Thyroid gland (tissue), 4 donors: ENCODE measurements at regions not wholly inside any gene's neighbourhood (a gene's known extent, or its start where the extent isn't known, plus 50 kb on each side); places are given as distances from the start of the nearest gene placed in this dataset.
"Not testable (repeated sequence)": the region's sequence is repeated elsewhere in the genome, so short reads cannot be mapped to it uniquely, and the experiment has no call there.

Experiments
- DNase-seq, 2 donors: peaks; one replicate each; pipeline ENCODE4 v3.0.0-alpha.2; 2019
- H3K27ac ChIP-seq, 3 donors: fragments of 200-600 bp; sonication (generic); 1 replicate in 2 of 3; 2 replicates in 1 of 3; pipeline ENCODE4 v1.5.1; 2016 to 2019; ENCODE audit warnings: mild to moderate bottlenecking in 1 of 3, moderate library complexity in 1 of 3
- H3K27me3 ChIP-seq: fragments of 200-600 bp; sonication (generic); one replicate; pipeline ENCODE4 v1.5.1; 2019
- H3K36me3 ChIP-seq, 2 donors: fragments of 200-600 bp; sonication (generic); one replicate each; pipeline ENCODE4 v1.5.1; 2016 to 2019
- H3K4me1 ChIP-seq, 2 donors: fragments of 200-600 bp; sonication (generic); one replicate each; pipeline ENCODE4 v1.5.1; 2017 to 2019
- H3K4me3 ChIP-seq, 3 donors: fragments of 200-600 bp; sonication (generic); replicated peaks in 1 of 3; 1 replicate in 2 of 3; 2 replicates in 1 of 3; pipeline ENCODE4 v1.5.1; 2016; ENCODE audit warnings: mild to moderate bottlenecking in 1 of 3
- H3K9me3 ChIP-seq: fragments of 200-600 bp; sonication (generic); one replicate; pipeline ENCODE4 v1.5.1; 2017
- CTCF ChIP-seq, 6 experiments: fragments of 200-600 bp in 3 of 6; fragments of 450-650 bp in 3 of 6; sonication (generic) in 3 of 6; IDR thresholded peaks; one replicate each; pipeline ENCODE4 v1.5.1; 2016 to 2019; ENCODE audit warnings: antibody characterized with exemption in 6 of 6, mild to moderate bottlenecking in 2 of 6, inconsistent platforms in 1 of 6, moderate library complexity in 1 of 6
- POLR2A ChIP-seq, 2 donors: fragments of 450-650 bp; IDR thresholded peaks; one replicate each; pipeline ENCODE4 v1.6.1; 2017; ENCODE audit warnings: antibody characterized with exemption in 2 of 2, mild to moderate bottlenecking in 2 of 2, moderate library complexity in 1 of 2
- WGBS, 2 donors: methylation state at CpG; one replicate each; pipeline ENCODE4 v1.1.5; 2017; 5-methylcytosine and 5-hydroxymethylcytosine counted together
- intact Hi-C: fragments of 100-400 bp; cut with DNase I; formaldehyde crosslinking; loops from one replicate; pipeline ENCODE4 v1.15.1; 2023

GRCh38 chr16:80253741-80254140 is 287.1 kb upstream of the DYNLRB2 start:
- H3K27me3 ChIP-seq = no peaks in the 10 kb centered on the region
- no peak overlapping the region for H3K27ac ChIP-seq
- DNase-seq = peak; percentile 22 to 51
- H3K4me1 ChIP-seq = peaks cover 0 to 4% of the 10 kb centered on the region in 2 donors
- no peaks in the 10 kb centered on the region for H3K36me3 ChIP-seq
- intact Hi-C loops = no loop called here
- no peak overlapping the region for H3K4me3 ChIP-seq
- no peaks in the 10 kb centered on the region for H3K9me3 ChIP-seq
- 45 to 53% methylated on average over 5 of the region's 5 CpGs for WGBS, 2 donors
- TF ChIP-seq CTCF (IDR thresholded peaks at IDR 0.05) (no peak), POLR2A (IDR thresholded peaks at IDR 0.05) (no peak)

GRCh38 chr16:80250381-80250780 is 290.4 kb upstream of the DYNLRB2 start:
- Histone ChIP-seq H3K4me3 (no peak overlapping the region), H3K27ac (no peak overlapping the region), H3K4me1 (peaks cover 0 to 4% of the 10 kb centered on the region in 2 donors), H3K9me3 (no peaks in the 10 kb centered on the region), H3K27me3 (no peaks in the 10 kb centered on the region), H3K36me3 (no peaks in the 10 kb centered on the region)
- intact Hi-C loops = no loop called here
- WGBS, 2 donors = 87 to 90% methylated on average over 4 of the region's 4 CpGs
- DNase-seq = no peak
- no peak for TF ChIP-seq CTCF (IDR thresholded peaks at IDR 0.05)
- no peak for TF ChIP-seq POLR2A (IDR thresholded peaks at IDR 0.05)

- no CpG with 5 or more reads among the region's 30 CpGs for WGBS, 2 donors
- H3K27me3 ChIP-seq, intact Hi-C loops, H3K4me3 ChIP-seq, H3K9me3 ChIP-seq, H3K36me3 ChIP-seq, DNase-seq, H3K4me1 ChIP-seq, H3K27ac ChIP-seq: not testable (repeated sequence)
Measured at GRCh38 chr16:80243303-80243702, 297.5 kb upstream of the DYNLRB2 start.

GRCh38 chr16:80242279-80242678 is 298.5 kb upstream of the DYNLRB2 start:
- H3K4me3 ChIP-seq, H3K4me1 ChIP-seq, intact Hi-C loops, H3K9me3 ChIP-seq, H3K27ac ChIP-seq, H3K36me3 ChIP-seq, H3K27me3 ChIP-seq, DNase-seq: not testable (repeated sequence)
- WGBS, 2 donors = 95 to 98% methylated on average over 4 of the region's 4 CpGs

GRCh38 chr16:80233097-80233835 is 307.5 kb upstream of the DYNLRB2 start:
- intact Hi-C loops = no loop called here
- H3K27ac ChIP-seq = no peak overlapping the region
- no peaks in the 10 kb centered on the region for H3K27me3 ChIP-seq

More at GRCh38 chr16:80233097-80233835, 307.5 kb upstream of the DYNLRB2 start:
- no peaks in the 10 kb centered on the region for H3K9me3 ChIP-seq
- H3K4me3 ChIP-seq = no peak overlapping the region
- 62 to 74% methylated on average over 8 of the region's 8 CpGs for WGBS, 2 donors
- H3K4me1 ChIP-seq = no peaks in the 10 kb centered on the region
- no peaks in the 10 kb centered on the region for H3K36me3 ChIP-seq
- TF ChIP-seq CTCF (IDR thresholded peaks at IDR 0.05) = no peak
- TF ChIP-seq POLR2A (IDR thresholded peaks at IDR 0.05) = no peak
- DNase-seq = no peak
